Testis (tissue), 2 donors: ENCODE measurements at regions not wholly inside any gene's neighbourhood (a gene's known extent, or its start where the extent isn't known, plus 50 kb on each side); places are given as distances from the start of the nearest gene placed in this dataset.

ENCODE experiments used
- POLR2A ChIP-seq: fragments of 450-650 bp; IDR thresholded peaks from one replicate; pipeline ENCODE4 v1.6.1; 2017; ENCODE audit warnings: antibody characterized with exemption, mild to moderate bottlenecking, moderate library complexity
- TF ChIP-seq, protein P1 (sequence below), 3 experiments: fragments of 450-650 bp in 2 of 3; fragments of 200-600 bp in 1 of 3; sonication (generic) in 1 of 3; IDR thresholded peaks; one replicate each; pipeline ENCODE4 v1.5.1; 2016 to 2019; ENCODE audit warnings: antibody characterized with exemption in 3 of 3, mild to moderate bottlenecking in 2 of 3, moderate library complexity in 1 of 3

DNA sequence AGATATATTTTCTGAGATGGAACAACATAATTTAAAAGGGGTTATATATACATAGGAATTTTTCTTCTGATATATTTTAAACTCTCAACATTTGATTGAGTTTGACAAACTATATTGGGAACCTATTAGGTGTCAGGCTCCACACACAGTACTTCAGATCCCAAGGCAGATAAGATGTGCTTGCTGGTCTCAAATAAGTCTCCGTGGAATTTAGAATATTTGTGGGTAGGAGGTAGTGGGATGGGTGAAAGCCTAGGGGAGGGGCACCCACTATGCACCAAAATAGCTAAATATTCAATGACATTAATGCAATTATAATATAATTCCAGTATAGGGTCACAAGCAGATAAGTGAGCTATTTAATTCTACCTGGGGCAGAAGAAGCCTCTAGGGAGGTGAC lies 81.5 kb downstream of the ARL4A start:
- no peak for TF ChIP-seq POLR2A
- TF ChIP-seq, protein P1, sequence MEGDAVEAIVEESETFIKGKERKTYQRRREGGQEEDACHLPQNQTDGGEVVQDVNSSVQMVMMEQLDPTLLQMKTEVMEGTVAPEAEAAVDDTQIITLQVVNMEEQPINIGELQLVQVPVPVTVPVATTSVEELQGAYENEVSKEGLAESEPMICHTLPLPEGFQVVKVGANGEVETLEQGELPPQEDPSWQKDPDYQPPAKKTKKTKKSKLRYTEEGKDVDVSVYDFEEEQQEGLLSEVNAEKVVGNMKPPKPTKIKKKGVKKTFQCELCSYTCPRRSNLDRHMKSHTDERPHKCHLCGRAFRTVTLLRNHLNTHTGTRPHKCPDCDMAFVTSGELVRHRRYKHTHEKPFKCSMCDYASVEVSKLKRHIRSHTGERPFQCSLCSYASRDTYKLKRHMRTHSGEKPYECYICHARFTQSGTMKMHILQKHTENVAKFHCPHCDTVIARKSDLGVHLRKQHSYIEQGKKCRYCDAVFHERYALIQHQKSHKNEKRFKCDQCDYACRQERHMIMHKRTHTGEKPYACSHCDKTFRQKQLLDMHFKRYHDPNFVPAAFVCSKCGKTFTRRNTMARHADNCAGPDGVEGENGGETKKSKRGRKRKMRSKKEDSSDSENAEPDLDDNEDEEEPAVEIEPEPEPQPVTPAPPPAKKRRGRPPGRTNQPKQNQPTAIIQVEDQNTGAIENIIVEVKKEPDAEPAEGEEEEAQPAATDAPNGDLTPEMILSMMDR (IDR thresholded peaks at IDR 0.05) = no peak
